Caco-2 (cell line): ENCODE measurements at regions not wholly inside any gene's neighbourhood (a gene's known extent, or its start where the extent isn't known, plus 50 kb on each side); places are given as distances from the start of the nearest gene placed in this dataset.

Experiments
- BruUV-seq: library from RNA; stranded (reverse); fragments of 400-500 nt; replicated peaks from 2 replicates; lab custom pipeline; 2021; lab: Mats Ljungman, UMichigan
- CTCF ChIA-PET: fragments of 300-600 bp; sonication (Branson Sonifier 250); formaldehyde crosslinking; loops from one replicate; lab custom pipeline; 2022; ENCODE audit warnings: antibody characterized with exemption; lab: Charles Lee
- POLR2A ChIA-PET: fragments of 300-600 bp; sonication (Branson Sonifier 250); formaldehyde crosslinking; loops from one replicate; lab custom pipeline; 2022; ENCODE audit warnings: antibody characterized with exemption; lab: Charles Lee
- DNase-seq, 2 experiments: peaks; one replicate each; pipeline versions ENCODE4 v3.0.0 to v3.0.0-alpha.2; 2020 to 2022
- H3K27me3 ChIP-seq: replicated peaks from 2 replicates; pipeline ENCODE4 v1.6.0; 2011; ENCODE audit warnings: low read length; ENCODE audit not compliant: control insufficient read depth, insufficient read depth
- H3K36me3 ChIP-seq: 2 replicates; pipeline ENCODE4 v1.5.1; 2011; ENCODE audit warnings: low read length; ENCODE audit not compliant: control insufficient read depth, insufficient read depth
- H3K4me1 ChIP-seq: fragments of 250-450 bp; sonication (Bioruptor Pico); 2 replicates; pipeline ENCODE4 v1.5.1; 2020; ENCODE audit warnings: mild to moderate bottlenecking
- H3K4me3 ChIP-seq: 2 replicates; pipeline ENCODE4 v1.5.1; 2011; ENCODE audit warnings: low read depth, mild to moderate bottlenecking, control low read depth, low read length
- H3K9me3 ChIP-seq: fragments of 250-450 bp; sonication (Bioruptor Pico); 2 replicates; pipeline ENCODE4 v1.5.1; 2020; ENCODE audit warnings: mild to moderate bottlenecking, moderate library complexity
- H3K27ac Mint-ChIP-seq: one replicate; pipeline ENCODE4 v1.8.0; 2022; ENCODE audit warnings: mixed read lengths; ENCODE audit not compliant: unreplicated experiment
- H3K27me3 Mint-ChIP-seq: one replicate; pipeline ENCODE4 v1.8.0; 2022; ENCODE audit warnings: mixed read lengths; ENCODE audit not compliant: insufficient read depth, unreplicated experiment
- H3K36me3 Mint-ChIP-seq: one replicate; pipeline ENCODE4 v1.8.0; 2022; ENCODE audit warnings: mild to moderate bottlenecking, mixed read lengths; ENCODE audit not compliant: insufficient read depth, unreplicated experiment
- H3K4me1 Mint-ChIP-seq: one replicate; pipeline ENCODE4 v1.8.0; 2022; ENCODE audit warnings: low read depth, mixed read lengths; ENCODE audit not compliant: unreplicated experiment
- H3K4me3 Mint-ChIP-seq: one replicate; pipeline ENCODE4 v1.8.0; 2022; ENCODE audit warnings: mild to moderate bottlenecking, moderate library complexity, mixed read lengths; ENCODE audit not compliant: unreplicated experiment
- H3K9me3 Mint-ChIP-seq: one replicate; pipeline ENCODE4 v1.8.0; 2022; ENCODE audit warnings: mixed read lengths; ENCODE audit not compliant: unreplicated experiment
- CTCF ChIP-seq, 2 experiments: fragments of 200-600 bp in 1 of 2; IDR thresholded peaks; 1 replicate in 1 of 2; 2 replicates in 1 of 2; pipeline versions ENCODE4 v1.5.1 to v1.8.0; 2011 to 2022; ENCODE audit warnings: antibody characterized with exemption in 1 of 2, control low read depth in 1 of 2, inconsistent platforms in 1 of 2, low read depth in 1 of 2, low read length in 1 of 2, mild to moderate bottlenecking in 1 of 2, moderate library complexity in 1 of 2; ENCODE audit not compliant: insufficient read depth in 1 of 2, severe bottlenecking in 1 of 2, unreplicated experiment in 1 of 2
- intact Hi-C: fragments of 100-400 bp; cut with micrococcal nuclease; formaldehyde crosslinking; loops from one replicate; pipeline ENCODE4 v1.10.0; 2022; ENCODE audit not compliant: unreplicated experiment

DNA sequence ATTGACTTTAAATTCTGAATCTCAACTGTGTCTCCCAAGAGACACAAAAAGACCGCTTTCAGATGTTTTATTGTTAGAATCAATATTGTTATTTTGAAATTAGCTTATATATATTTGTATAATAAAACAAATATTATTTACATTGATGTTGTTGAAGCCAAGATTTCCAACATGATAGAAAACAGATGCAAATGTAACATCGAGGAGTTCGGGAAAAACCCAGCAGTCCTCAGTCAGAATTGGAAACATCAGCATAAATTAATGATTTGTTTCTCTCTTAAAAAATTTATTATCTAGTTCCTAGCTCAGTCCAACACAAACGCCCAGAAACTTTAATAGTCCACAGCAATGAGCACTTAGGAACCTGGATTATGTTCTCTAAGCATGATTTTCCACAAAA, 1330.4 kb downstream of the TBC1D22A start:
- Mint-ChIP-seq H3K4me1 (no peaks in the 10 kb centered on the region), H3K9me3 (no peaks in the 10 kb centered on the region), H3K27ac (no peak overlapping the region), H3K4me3 (no peak overlapping the region), H3K36me3 (no peaks in the 10 kb centered on the region), H3K27me3 (peaks cover 2% of the 10 kb centered on the region)
- intact Hi-C loops = no loop called here
- TF ChIP-seq CTCF (IDR thresholded peaks at IDR 0.05; ENCODE audit: insufficient read depth in 1 of 2, low read depth in 1 of 2, low read length in 1 of 2, severe bottlenecking in 1 of 2, unreplicated experiment in 1 of 2) = no peak
- ChIA-PET POLR2A (no interaction called here), CTCF (no interaction called here)
- no peak overlapping the region for H3K4me3 ChIP-seq
- no TSS peak for BruUV-seq
- DNase-seq = no peak
- H3K9me3 ChIP-seq = no peaks in the 10 kb centered on the region
- H3K4me1 ChIP-seq = no peaks in the 10 kb centered on the region
- H3K27me3 ChIP-seq = no peaks in the 10 kb centered on the region
- H3K36me3 ChIP-seq = no peaks in the 10 kb centered on the region

DNA sequence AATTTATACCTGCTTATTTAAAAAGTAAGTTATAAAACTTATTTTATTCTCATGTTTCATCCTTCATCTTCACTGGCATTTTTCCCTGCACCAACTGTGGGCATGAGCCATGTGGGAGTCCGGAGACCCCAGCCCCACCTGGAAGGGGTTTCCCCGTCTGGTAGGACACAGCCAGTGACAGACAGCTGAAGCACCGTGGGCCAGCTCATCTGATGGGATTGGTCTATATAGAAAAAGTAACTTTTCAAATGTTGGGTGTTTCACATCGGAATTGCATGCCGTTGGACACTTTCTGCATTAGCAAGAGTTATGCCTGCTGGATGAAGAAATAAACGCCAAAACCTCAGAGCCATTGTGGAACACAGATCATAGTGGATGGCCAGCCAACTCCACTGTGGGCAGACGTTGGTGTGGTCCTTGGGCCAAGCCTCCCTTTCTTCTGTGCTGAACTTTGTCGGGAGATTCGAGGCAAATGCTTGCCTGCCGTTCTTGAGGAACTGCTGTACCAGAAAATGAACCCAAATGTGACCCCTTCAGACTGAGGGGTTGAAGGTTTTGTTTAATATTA, 1329.3 kb downstream of the TBC1D22A start:
- no peaks in the 10 kb centered on the region for H3K27me3 ChIP-seq
- CTCF ChIA-PET = no interaction called here
- Mint-ChIP-seq H3K9me3 (no peaks in the 10 kb centered on the region), H3K36me3 (no peaks in the 10 kb centered on the region), H3K4me1 (no peaks in the 10 kb centered on the region), H3K27ac (no peak overlapping the region), H3K4me3 (no peak overlapping the region), H3K27me3 (peaks cover 2% of the 10 kb centered on the region)
- intact Hi-C loops = no loop called here
- no peaks in the 10 kb centered on the region for H3K4me1 ChIP-seq
- POLR2A ChIA-PET = no interaction called here
- peak in 1 of 2 experiments; percentile 7 for DNase-seq
- TF ChIP-seq CTCF (IDR thresholded peaks at IDR 0.05; ENCODE audit: insufficient read depth in 1 of 2, low read depth in 1 of 2, low read length in 1 of 2, severe bottlenecking in 1 of 2, unreplicated experiment in 1 of 2) = no peak
- no peaks in the 10 kb centered on the region for H3K36me3 ChIP-seq
- no peaks in the 10 kb centered on the region for H3K9me3 ChIP-seq
- H3K4me3 ChIP-seq = no peak overlapping the region
- no TSS peak for BruUV-seq

DNA sequence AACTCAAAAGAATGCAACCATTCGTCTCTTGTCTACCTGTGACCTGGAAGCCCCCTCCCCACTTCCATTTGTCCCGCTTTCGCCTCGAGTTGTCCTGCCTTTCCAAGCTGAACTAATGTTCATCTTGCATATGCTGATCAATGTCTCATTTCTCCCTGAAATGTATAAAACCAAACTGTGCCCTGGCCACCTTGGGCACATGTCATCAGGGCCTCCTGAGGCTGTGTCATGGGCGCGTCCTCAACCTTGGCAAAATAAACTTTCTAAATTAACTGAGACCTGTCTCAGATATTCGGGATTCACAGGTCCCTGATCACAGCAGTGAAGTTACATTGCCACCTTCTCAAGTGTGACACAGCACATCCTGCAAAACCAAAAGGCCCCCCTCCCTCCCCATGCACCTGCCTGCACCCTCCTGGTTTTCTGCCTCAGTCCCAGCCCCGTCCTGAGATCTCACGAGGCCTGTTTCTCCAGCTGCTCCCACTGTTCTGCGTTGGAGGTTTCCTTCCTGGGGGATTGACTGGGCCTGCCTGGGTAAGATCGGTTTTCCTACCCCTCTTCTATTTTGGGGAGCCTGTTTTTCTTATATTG, 1328.7 kb downstream of the TBC1D22A start:
- ChIA-PET POLR2A (no interaction called here), CTCF (no interaction called here)
- peak in 1 of 2 experiments; percentile 8 for DNase-seq
- no peaks in the 10 kb centered on the region for H3K36me3 ChIP-seq
- peaks cover 2% of the 10 kb centered on the region for H3K27me3 Mint-ChIP-seq
- no peaks in the 10 kb centered on the region for H3K36me3 Mint-ChIP-seq
- BruUV-seq = no TSS peak
- no peak overlapping the region for H3K27ac Mint-ChIP-seq
- H3K9me3 Mint-ChIP-seq = no peaks in the 10 kb centered on the region
- no peaks in the 10 kb centered on the region for H3K9me3 ChIP-seq
- no peaks in the 10 kb centered on the region for H3K4me1 Mint-ChIP-seq
- no peak for TF ChIP-seq CTCF (IDR thresholded peaks at IDR 0.05; ENCODE audit: insufficient read depth in 1 of 2, low read depth in 1 of 2, low read length in 1 of 2, severe bottlenecking in 1 of 2, unreplicated experiment in 1 of 2)
- H3K4me1 ChIP-seq = no peaks in the 10 kb centered on the region
- H3K4me3 ChIP-seq = no peak overlapping the region
- H3K4me3 Mint-ChIP-seq = no peak overlapping the region
- no peaks in the 10 kb centered on the region for H3K27me3 ChIP-seq
- intact Hi-C loops = no loop called here
